ENCODE measurements at regions not wholly inside any gene's neighbourhood (a gene's known extent, or its start where the extent isn't known, plus 50 kb on each side); places are given as distances from the start of the nearest gene placed in this dataset.

DNA sequence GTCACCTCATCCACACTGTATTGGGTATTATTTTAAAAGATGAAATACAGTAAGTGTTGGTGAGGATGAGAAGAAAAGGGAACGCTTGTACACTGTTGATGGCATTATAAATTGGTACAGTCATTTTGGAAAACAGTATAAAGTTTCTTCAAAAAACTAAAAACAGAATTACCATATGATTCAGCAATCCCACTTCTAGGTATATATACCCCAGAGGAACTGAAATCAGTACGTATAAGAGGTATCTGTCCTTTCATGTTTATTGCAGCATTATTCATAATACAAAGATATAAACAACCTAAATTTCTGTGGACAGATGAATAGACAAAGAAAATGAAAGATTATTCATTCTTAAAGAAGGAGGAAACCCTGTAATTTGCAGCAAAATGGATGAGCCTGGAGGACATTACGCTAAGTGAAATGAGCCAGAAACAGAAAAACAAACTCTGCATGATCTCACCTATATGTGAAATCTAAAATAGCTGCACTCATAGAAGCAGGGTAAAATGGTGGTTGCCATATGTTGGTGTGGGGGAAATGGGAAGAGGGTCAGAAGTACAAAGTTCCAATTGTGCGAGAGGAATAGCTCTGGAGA, 191.6 kb downstream of the TRIM36 start:
- TF ChIP-seq, protein P1, sequence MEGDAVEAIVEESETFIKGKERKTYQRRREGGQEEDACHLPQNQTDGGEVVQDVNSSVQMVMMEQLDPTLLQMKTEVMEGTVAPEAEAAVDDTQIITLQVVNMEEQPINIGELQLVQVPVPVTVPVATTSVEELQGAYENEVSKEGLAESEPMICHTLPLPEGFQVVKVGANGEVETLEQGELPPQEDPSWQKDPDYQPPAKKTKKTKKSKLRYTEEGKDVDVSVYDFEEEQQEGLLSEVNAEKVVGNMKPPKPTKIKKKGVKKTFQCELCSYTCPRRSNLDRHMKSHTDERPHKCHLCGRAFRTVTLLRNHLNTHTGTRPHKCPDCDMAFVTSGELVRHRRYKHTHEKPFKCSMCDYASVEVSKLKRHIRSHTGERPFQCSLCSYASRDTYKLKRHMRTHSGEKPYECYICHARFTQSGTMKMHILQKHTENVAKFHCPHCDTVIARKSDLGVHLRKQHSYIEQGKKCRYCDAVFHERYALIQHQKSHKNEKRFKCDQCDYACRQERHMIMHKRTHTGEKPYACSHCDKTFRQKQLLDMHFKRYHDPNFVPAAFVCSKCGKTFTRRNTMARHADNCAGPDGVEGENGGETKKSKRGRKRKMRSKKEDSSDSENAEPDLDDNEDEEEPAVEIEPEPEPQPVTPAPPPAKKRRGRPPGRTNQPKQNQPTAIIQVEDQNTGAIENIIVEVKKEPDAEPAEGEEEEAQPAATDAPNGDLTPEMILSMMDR (IDR thresholded peaks at IDR 0.05) = no peak
- TF ChIP-seq POLR2A (IDR thresholded peaks at IDR 0.05) = no peak
